Gastroesophageal sphincter (tissue), 4 donors: ENCODE measurements at regions not wholly inside any gene's neighbourhood (a gene's known extent, or its start where the extent isn't known, plus 50 kb on each side); places are given as distances from the start of the nearest gene placed in this dataset.

Experiments
- ATAC-seq: fragments of 150-250 bp; one replicate; pipeline ENCODE4 v1.9.1; 2016; ENCODE audit warnings: mild to moderate bottlenecking, moderate library complexity
- H3K27ac ChIP-seq, 4 donors: fragments of 200-600 bp; sonication (generic) in 3 of 4; 1 replicate in 3 of 4; 2 replicates in 1 of 4; pipeline ENCODE4 v1.5.1; 2016 to 2019
- H3K27me3 ChIP-seq: fragments of 200-600 bp; sonication (generic); one replicate; pipeline ENCODE4 v1.5.1; 2019
- H3K36me3 ChIP-seq, 2 donors: fragments of 200-600 bp; sonication (generic); one replicate each; pipeline ENCODE4 v1.5.1; 2019; ENCODE audit warnings: control low read depth in 1 of 2
- H3K4me1 ChIP-seq, 3 donors: fragments of 200-600 bp; sonication (generic); 1 replicate in 2 of 3; 2 replicates in 1 of 3; pipeline ENCODE4 v1.5.1; 2016 to 2019; ENCODE audit warnings: control low read depth in 2 of 3
- H3K4me3 ChIP-seq, 2 donors: fragments of 200-600 bp; sonication (generic); one replicate each; pipeline ENCODE4 v1.5.1; 2019; ENCODE audit warnings: mild to moderate bottlenecking in 1 of 2, moderate library complexity in 1 of 2
- H3K9me3 ChIP-seq, 3 donors: fragments of 200-600 bp; sonication (generic); one replicate each; pipeline ENCODE4 v1.5.1; 2017 to 2019; ENCODE audit warnings: control low read depth in 2 of 3
- EP300 ChIP-seq: sonication (generic); formaldehyde crosslinking; IDR thresholded peaks from one replicate; pipeline ENCODE4 v1.6.1; 2017; ENCODE audit warnings: antibody characterized with exemption, mild to moderate bottlenecking
- POLR2A ChIP-seq, 2 donors: fragments of 450-650 bp; IDR thresholded peaks; one replicate each; pipeline ENCODE4 v1.6.1; 2017; ENCODE audit warnings: antibody characterized with exemption in 2 of 2, mild to moderate bottlenecking in 2 of 2, moderate library complexity in 1 of 2
- POLR2AphosphoS5 ChIP-seq: sonication (generic); formaldehyde crosslinking; IDR thresholded peaks from one replicate; pipeline ENCODE4 v1.6.1; 2017; ENCODE audit warnings: antibody characterized with exemption
- WGBS, 2 donors: methylation state at CpG; one replicate each; pipeline ENCODE4 v1.1.5; 2018; ENCODE audit warnings: low coverage in 1 of 2; 5-methylcytosine and 5-hydroxymethylcytosine counted together
- TF ChIP-seq, protein P1 (sequence below), 4 experiments: fragments of 200-600 bp in 2 of 4; fragments of 450-650 bp in 2 of 4; sonication (generic) in 1 of 4; IDR thresholded peaks; one replicate each; pipeline ENCODE4 v1.5.1; 2017 to 2019; ENCODE audit warnings: antibody characterized with exemption in 4 of 4, mild to moderate bottlenecking in 2 of 4, moderate library complexity in 2 of 4

DNA sequence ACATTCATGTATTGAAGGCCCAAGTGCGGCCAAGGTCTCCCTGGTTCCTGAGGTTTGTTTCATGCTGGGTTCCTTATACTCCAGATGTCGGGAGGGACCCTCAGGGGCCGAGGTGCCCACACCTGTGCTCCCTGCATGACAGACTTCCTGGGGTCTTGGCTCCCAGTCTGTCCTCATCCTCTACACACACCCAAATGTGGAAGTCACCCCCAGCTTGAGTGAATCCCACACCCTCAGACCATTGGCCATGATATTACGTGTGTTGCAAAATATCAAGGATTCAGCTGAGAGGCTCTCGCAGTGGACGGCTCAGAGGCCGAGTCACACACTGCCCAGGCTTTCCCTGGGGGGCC, 82.2 kb upstream of the DUSP22 start:
- ATAC-seq, result no peak
- WGBS, 2 donors, result 83% methylated on average over 5 of the region's 7 CpGs; no CpG with 5 or more reads in 1 of the 2 donors
- TF ChIP-seq POLR2A (IDR thresholded peaks at IDR 0.05) (no peak), POLR2AphosphoS5 (no peak), EP300 (no peak)
- TF ChIP-seq, protein P1, sequence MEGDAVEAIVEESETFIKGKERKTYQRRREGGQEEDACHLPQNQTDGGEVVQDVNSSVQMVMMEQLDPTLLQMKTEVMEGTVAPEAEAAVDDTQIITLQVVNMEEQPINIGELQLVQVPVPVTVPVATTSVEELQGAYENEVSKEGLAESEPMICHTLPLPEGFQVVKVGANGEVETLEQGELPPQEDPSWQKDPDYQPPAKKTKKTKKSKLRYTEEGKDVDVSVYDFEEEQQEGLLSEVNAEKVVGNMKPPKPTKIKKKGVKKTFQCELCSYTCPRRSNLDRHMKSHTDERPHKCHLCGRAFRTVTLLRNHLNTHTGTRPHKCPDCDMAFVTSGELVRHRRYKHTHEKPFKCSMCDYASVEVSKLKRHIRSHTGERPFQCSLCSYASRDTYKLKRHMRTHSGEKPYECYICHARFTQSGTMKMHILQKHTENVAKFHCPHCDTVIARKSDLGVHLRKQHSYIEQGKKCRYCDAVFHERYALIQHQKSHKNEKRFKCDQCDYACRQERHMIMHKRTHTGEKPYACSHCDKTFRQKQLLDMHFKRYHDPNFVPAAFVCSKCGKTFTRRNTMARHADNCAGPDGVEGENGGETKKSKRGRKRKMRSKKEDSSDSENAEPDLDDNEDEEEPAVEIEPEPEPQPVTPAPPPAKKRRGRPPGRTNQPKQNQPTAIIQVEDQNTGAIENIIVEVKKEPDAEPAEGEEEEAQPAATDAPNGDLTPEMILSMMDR (IDR thresholded peaks at IDR 0.05), result no peak
- Histone ChIP-seq H3K4me3 (no peak overlapping the region), H3K9me3 (peaks cover 0 to 9% (median 0%) of the 10 kb centered on the region in 3 donors), H3K4me1 (no peaks in the 10 kb centered on the region), H3K27me3 (peaks cover 67% of the 10 kb centered on the region), H3K27ac (no peak overlapping the region), H3K36me3 (no peaks in the 10 kb centered on the region)

DNA sequence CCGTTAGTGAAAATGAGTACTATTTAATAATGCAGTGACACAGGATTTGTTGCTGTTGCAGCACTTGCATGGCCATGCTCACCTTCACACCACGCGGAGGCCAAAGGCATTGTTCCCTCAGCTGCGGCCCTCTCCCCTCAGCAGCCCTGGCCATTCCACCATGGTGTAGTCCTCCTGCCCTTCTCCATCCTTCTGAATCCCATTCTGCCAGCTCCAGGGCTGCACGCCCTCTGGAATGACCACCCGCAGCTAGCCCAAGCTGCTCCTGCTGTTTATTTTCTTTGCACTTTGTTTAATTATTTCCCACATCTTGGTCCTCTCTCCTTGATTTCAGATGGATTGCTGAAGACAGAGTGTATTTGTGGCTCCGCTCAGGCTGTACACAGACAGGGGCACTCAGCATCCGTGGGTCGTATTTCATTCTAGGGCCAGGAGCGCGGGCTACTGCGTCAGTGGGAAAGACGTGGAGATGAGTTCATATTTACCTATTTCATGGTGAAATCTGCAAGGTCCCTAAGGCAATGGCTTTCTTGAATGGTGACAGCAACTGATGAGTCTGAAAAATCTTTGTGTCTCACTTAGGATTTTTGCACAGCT, 81.4 kb upstream of the DUSP22 start:
- H3K4me3 ChIP-seq, result no peak overlapping the region
- no peak overlapping the region for H3K27ac ChIP-seq
- no peak for TF ChIP-seq POLR2AphosphoS5
- TF ChIP-seq POLR2A (IDR thresholded peaks at IDR 0.05), result no peak
- TF ChIP-seq, protein P1 (IDR thresholded peaks at IDR 0.05), result no peak
- no peak for TF ChIP-seq EP300
- WGBS, 2 donors, result 53 to 58% methylated on average over 7 to 13 of the region's 13 CpGs
- H3K4me1 ChIP-seq, result no peaks in the 10 kb centered on the region
- peaks cover 0 to 9% (median 0%) of the 10 kb centered on the region in 3 donors for H3K9me3 ChIP-seq
- ATAC-seq, result no peak
- peaks cover 59% of the 10 kb centered on the region for H3K27me3 ChIP-seq
- no peaks in the 10 kb centered on the region for H3K36me3 ChIP-seq

DNA sequence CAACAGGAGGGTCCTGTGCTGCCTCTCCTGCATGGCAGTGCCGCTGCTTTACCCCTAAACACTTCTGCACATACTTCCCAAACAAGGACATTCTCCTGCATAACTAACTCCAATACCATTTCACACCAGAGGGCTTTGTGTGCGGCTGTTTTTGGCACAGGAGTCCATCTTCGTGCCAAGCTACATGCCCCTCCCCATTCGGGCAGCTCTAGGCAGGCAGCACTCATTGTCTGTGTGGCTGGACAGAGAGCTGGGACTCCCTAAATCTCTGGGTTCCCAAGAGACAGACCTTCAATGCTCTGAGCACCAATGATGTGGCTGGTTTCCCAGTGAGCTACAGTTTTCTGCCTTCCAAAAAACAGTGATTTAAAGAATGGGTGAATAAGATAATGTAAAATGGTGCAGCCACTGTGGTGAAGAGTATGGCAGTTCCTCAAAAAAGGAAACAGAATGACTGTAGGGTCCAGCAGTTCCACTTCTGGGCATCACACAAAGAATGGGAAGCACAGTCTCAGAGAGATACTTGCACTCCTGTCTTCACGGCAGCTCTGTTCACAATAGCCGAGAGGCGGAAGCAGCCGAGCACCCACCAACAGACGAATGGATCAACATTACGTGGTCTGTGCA, 80.3 kb upstream of the DUSP22 start:
- Histone ChIP-seq H3K27ac (no peak overlapping the region), H3K36me3 (no peaks in the 10 kb centered on the region), H3K27me3 (peaks cover 55% of the 10 kb centered on the region), H3K9me3 (peaks cover 0 to 9% (median 0%) of the 10 kb centered on the region in 3 donors), H3K4me3 (no peak overlapping the region), H3K4me1 (no peaks in the 10 kb centered on the region)
- TF ChIP-seq POLR2A (IDR thresholded peaks at IDR 0.05), result no peak
- no peak for TF ChIP-seq EP300
- no peak for TF ChIP-seq POLR2AphosphoS5
- TF ChIP-seq, protein P1 (IDR thresholded peaks at IDR 0.05), result no peak
- ATAC-seq, result no peak
- 80 to 90% methylated on average over 1 to 6 of the region's 10 CpGs for WGBS, 2 donors

DNA sequence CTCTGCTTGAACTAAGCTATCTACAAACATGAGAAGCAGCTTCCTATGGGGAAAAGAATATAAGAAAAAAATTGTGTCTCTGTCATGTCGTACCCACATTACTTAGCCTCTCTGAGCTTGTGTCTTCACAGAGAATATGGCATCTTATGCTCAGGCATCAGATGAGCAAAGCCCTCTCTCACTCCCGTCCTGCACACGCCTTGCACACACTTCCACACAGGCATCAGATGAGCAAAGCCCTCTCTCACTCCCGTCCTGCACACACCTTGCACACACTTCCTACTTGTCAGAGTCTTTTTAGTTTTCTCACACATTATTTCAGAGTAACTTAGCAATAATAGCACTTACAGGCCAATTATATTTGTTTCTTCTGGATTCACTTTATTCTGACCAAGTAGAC, 79.0 kb upstream of the DUSP22 start:
- Histone ChIP-seq H3K9me3 (peaks cover 0 to 9% (median 0%) of the 10 kb centered on the region in 3 donors), H3K4me1 (no peaks in the 10 kb centered on the region), H3K27me3 (peaks cover 60% of the 10 kb centered on the region), H3K4me3 (no peak overlapping the region), H3K27ac (no peak overlapping the region), H3K36me3 (no peaks in the 10 kb centered on the region)
- whole genome bisulfite sequencing, 2 donors, result 71 to 83% methylated on average over 4 of the region's 4 CpGs
- ATAC-seq, result no peak
- TF ChIP-seq EP300 (no peak), POLR2A (IDR thresholded peaks at IDR 0.05) (no peak)
- TF ChIP-seq, protein P1 (IDR thresholded peaks at IDR 0.05), result no peak

DNA sequence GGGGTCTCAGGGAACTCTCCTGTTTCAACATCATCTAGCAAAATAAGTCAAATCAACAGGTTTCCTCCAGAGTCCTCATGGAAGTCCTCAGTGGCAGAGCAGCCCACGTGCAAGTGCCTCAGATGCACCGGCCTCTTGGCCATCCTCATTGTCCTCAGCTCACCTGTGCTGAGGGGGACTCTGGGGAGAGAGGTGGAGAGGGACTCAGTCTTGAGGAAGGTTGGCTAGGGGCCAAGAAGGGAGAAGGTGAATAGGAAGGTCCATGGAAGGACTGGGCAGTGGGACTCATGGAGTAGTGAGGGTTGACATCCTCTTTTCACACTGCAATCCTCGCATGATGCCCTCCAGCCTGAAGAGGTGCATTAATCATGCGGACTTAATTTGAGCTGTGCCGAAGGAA, 77.9 kb upstream of the DUSP22 start:
- WGBS, 2 donors, result 85 to 97% methylated on average over 3 to 4 of the region's 5 CpGs
- no peak overlapping the region for H3K27ac ChIP-seq
- no peaks in the 10 kb centered on the region for H3K36me3 ChIP-seq
- no peak overlapping the region for H3K4me3 ChIP-seq
- H3K9me3 ChIP-seq, result peaks cover 0 to 9% (median 0%) of the 10 kb centered on the region in 3 donors
- no peak for TF ChIP-seq POLR2A (IDR thresholded peaks at IDR 0.05)
- TF ChIP-seq EP300, result no peak
- TF ChIP-seq, protein P1 (IDR thresholded peaks at IDR 0.05), result no peak
- TF ChIP-seq POLR2AphosphoS5, result no peak
- peaks cover 0 to under 1% (median 0%) of the 10 kb centered on the region in 3 donors for H3K4me1 ChIP-seq
- H3K27me3 ChIP-seq, result peaks cover 53% of the 10 kb centered on the region
- no peak for ATAC-seq
